Central memory CD8-positive, alpha-beta T cell (primary cell): ENCODE measurements at regions not wholly inside any gene's neighbourhood (a gene's known extent, or its start where the extent isn't known, plus 50 kb on each side); places are given as distances from the start of the nearest gene placed in this dataset.
A peak's percentile ranks its signal among the peaks of the same experiment; 100 is the strongest.

Source experiments
- ATAC-seq: fragments of 150-1000 bp; cut with Tn5 transposase; replicated peaks from 2 replicates; pipeline ENCODE4 v1.10.0; 2022; ENCODE audit warnings: mild to moderate bottlenecking, moderate FRiP score, moderate number of reproducible peaks; ENCODE audit not compliant: poor library complexity, severe bottlenecking; ENCODE audit errors: extremely low read depth
- DNase-seq, 2 donors: peaks; one replicate each; pipeline ENCODE4 v3.0.0; 2021; ENCODE audit warnings: low spot score in 2 of 2
- H3K27ac Mint-ChIP-seq: one replicate; pipeline ENCODE4 v1.8.0; 2022; ENCODE audit warnings: low read depth, mild to moderate bottlenecking, moderate library complexity, mixed read lengths
- H3K27me3 Mint-ChIP-seq: one replicate; pipeline ENCODE4 v1.8.0; 2022; ENCODE audit warnings: mixed read lengths
- H3K36me3 Mint-ChIP-seq: one replicate; pipeline ENCODE4 v1.8.0; 2022; ENCODE audit warnings: mild to moderate bottlenecking, moderate library complexity, mixed read lengths; ENCODE audit not compliant: insufficient read depth
- H3K4me1 Mint-ChIP-seq: one replicate; pipeline ENCODE4 v1.8.0; 2022; ENCODE audit warnings: mixed read lengths
- H3K4me3 Mint-ChIP-seq: one replicate; pipeline ENCODE4 v1.8.0; 2022; ENCODE audit warnings: mild to moderate bottlenecking, moderate library complexity, mixed read lengths
- H3K9me3 Mint-ChIP-seq: one replicate; pipeline ENCODE4 v1.8.0; 2022; ENCODE audit warnings: mixed read lengths

DNA sequence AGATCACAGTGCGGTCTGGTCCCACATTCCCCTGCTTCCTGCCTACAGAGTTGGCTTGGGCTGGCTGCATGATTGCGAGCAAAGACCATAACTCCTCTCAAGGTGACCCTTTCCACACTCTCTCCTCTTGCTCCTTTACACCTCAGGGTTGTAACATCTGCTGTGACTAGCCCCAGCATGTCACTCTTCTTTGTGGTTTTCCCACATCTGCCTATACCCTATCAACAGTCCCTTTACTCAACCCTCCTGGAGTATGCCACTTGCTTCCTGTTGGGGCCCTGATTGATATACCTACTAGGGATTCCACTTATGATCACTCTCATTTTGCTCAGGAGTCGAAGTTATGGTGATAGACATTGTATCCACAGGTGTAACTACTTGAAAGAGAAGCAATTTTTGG is 58.9 kb upstream of the SGK1 start:
- Mint-ChIP-seq H3K9me3 (no peaks in the 10 kb centered on the region), H3K27ac (no peak overlapping the region), H3K27me3 (no peaks in the 10 kb centered on the region), H3K4me1 (peaks cover 9% of the 10 kb centered on the region), H3K4me3 (no peak overlapping the region), H3K36me3 (peaks cover 1% of the 10 kb centered on the region)
- ATAC-seq (no peak), DNase-seq (no peak)

DNA sequence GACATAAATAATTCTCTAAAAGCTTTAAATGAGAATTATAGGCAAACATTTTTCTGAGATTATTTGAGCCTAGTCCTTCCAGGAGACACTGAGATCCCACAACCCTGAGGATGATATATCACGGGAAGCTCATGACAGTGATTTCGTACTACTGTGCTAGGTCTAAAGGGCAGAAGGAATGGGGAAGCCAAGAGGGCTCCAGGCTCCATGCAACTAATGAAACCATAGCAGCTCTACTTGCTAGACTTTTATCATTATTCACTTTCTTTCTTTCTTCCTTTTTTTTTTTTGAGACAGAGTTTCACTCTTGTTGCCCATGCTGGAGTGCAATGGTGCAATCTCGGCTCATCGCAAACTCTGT is 57.3 kb upstream of the SGK1 start:
- H3K4me3 Mint-ChIP-seq = no peak overlapping the region
- no peaks in the 10 kb centered on the region for H3K36me3 Mint-ChIP-seq
- H3K4me1 Mint-ChIP-seq = peaks cover 9% of the 10 kb centered on the region
- no peaks in the 10 kb centered on the region for H3K9me3 Mint-ChIP-seq
- H3K27ac Mint-ChIP-seq = peak overlapping the region; percentile 62
- DNase-seq (no peak), ATAC-seq (no peak)
- H3K27me3 Mint-ChIP-seq = no peaks in the 10 kb centered on the region

DNA sequence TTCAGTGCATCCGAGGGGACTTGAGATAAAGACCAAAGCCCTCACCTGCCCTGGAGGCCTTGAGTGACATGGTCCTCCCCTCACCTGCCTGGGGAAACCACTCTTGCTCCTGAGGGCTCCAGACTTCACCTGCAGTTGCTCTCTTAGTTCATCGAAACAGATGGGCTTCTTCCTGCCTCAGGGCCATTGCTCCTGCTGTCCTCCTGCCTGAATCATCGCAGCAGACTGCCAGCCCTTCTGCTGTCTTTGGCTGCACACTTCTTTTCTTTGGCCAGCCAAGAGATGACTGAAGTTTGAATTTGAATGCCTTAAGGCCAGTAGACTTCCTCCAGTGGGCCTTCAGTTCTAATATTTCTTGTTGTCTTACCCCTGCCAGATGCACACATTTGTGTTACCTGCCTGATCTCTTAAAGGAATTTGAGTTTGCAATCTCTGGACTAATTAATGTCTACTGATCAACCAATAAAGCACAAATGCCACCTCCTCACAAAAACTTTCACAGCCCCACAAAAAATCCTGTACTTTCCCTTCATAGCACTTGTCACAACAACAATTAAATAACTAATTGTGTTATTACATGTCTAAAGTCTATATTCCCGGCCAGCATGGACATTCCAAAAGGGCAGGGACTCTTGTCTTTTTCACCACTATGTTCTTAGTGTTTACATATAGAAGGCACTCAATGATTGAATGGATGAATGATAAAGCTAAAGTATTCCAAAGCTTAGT is 56.7 kb upstream of the SGK1 start:
- peak overlapping the region; percentile 62 for H3K27ac Mint-ChIP-seq
- no peak overlapping the region for H3K4me3 Mint-ChIP-seq
- DNase-seq = no peak
- no peaks in the 10 kb centered on the region for H3K9me3 Mint-ChIP-seq
- no peaks in the 10 kb centered on the region for H3K36me3 Mint-ChIP-seq
- H3K27me3 Mint-ChIP-seq = no peaks in the 10 kb centered on the region
- no peak for ATAC-seq
- H3K4me1 Mint-ChIP-seq = peaks cover 4% of the 10 kb centered on the region

DNA sequence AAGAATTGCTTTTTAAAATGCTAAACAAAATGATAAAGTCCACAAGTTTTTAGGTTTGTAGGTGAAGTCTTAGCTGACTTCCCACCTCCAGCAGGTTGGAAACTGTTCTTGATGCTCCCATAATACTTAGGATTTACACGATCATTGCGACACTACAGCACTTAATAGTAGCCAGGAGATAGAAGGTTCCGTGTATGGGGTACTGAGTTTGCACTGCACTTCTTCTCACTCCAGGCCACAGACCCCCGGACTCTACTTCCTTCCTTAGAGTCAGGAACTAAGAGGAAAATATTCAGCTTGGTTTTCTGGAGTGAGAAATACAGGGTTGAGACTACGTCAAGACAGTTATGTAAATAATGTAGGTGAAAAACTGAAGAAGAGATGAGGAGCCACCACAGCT is 56.1 kb upstream of the SGK1 start:
- H3K9me3 Mint-ChIP-seq = no peaks in the 10 kb centered on the region
- no peak overlapping the region for H3K27ac Mint-ChIP-seq
- ATAC-seq = no peak
- no peaks in the 10 kb centered on the region for H3K27me3 Mint-ChIP-seq
- H3K4me3 Mint-ChIP-seq = no peak overlapping the region
- H3K36me3 Mint-ChIP-seq = no peaks in the 10 kb centered on the region
- no peaks in the 10 kb centered on the region for H3K4me1 Mint-ChIP-seq
- no peak for DNase-seq

DNA sequence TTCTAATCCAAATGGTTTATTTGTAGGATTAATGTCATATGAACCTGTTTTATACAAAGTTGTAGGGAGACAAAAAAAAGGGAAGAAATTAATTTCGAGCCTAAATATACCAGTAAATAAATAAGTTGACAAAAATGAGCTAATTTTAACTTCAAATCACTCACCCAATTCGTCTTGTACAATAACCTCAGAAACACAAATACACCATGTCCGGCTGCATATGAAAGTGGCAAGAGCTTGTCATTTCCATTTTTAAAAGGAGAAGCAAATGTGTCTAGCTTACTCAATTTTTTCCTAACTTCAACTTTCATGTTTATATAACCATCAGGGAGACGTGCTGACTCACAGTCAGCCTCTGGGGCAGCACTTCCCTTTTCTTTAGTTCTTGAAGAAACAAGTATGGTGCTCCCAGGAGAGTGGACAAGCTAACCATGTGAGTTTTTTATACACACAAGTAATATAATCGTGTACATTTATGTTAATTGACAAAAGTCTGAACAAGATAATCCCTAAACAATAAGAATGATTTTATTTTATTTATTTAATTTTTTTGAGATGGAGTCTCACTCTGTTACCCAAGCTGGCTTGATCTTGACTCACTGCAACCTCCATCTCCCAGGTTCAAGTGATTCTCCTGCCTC is 55.5 kb upstream of the SGK1 start:
- Mint-ChIP-seq H3K4me3 (no peak overlapping the region), H3K4me1 (no peaks in the 10 kb centered on the region), H3K27ac (no peak overlapping the region), H3K9me3 (no peaks in the 10 kb centered on the region), H3K27me3 (no peaks in the 10 kb centered on the region), H3K36me3 (no peaks in the 10 kb centered on the region)
- DNase-seq = no peak
- no peak for ATAC-seq

DNA sequence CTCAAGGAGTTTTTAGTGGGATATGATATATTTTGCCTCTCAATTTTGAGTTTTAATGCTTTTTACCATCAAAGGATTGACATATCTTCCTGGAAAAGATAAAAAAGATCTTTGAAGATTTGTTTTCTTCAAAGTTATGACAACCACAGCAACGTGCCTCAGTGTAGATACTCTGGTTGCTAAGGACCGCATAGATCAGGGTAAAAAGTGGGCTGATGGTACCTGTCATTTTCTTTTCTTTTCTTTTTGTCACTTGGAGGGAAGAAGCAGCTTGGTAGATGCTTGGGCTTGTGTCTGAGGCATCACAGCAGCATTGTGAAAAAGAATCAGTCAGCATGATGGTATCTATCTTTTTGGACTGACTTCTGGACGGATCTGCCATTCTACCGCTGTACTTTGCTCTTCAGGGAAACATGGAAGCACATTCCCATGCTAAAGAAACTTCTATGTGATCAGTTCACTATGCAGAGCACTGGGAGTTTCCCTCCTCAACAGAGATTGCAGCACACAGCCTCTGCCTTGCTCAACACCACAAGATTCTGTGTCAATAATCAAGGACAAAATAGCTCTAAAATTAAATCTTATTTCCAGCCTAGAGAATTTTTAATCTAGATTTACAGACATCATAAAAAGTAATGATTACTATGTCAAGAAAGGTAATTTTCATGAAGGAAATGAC is 54.8 kb upstream of the SGK1 start:
- H3K27ac Mint-ChIP-seq = no peak overlapping the region
- H3K9me3 Mint-ChIP-seq = no peaks in the 10 kb centered on the region
- ATAC-seq (no peak), DNase-seq (no peak)
- H3K4me1 Mint-ChIP-seq = no peaks in the 10 kb centered on the region
- no peaks in the 10 kb centered on the region for H3K36me3 Mint-ChIP-seq
- H3K4me3 Mint-ChIP-seq = no peak overlapping the region
- no peaks in the 10 kb centered on the region for H3K27me3 Mint-ChIP-seq

DNA sequence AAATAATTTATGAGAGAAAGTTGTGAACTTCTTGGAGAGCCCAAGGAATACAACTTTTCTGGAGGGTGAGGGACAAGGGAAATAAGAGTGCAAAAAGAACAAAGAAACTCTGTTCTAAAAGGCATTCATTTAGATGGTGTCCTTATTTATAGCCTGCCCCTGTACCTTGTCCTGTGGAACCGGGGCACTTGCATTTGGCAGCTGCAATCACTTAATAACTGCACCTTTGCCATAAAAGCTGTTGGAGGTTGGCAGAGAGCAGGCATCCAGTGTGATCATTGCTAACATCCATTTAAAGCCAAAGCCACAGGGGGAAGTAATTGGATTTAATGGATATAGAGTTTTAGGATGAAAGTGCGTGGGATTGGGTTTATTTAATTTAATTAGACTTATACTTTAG is 50.8 kb upstream of the SGK1 start:
- no peaks in the 10 kb centered on the region for H3K27me3 Mint-ChIP-seq
- H3K36me3 Mint-ChIP-seq = no peaks in the 10 kb centered on the region
- no peak overlapping the region for H3K4me3 Mint-ChIP-seq
- no peak overlapping the region for H3K27ac Mint-ChIP-seq
- no peak for DNase-seq
- H3K9me3 Mint-ChIP-seq = no peaks in the 10 kb centered on the region
- no peak for ATAC-seq
- no peaks in the 10 kb centered on the region for H3K4me1 Mint-ChIP-seq
